Neural progenitor cell (in vitro differentiated cells): ENCODE measurements at regions not wholly inside any gene's neighbourhood (a gene's known extent, or its start where the extent isn't known, plus 50 kb on each side); places are given as distances from the start of the nearest gene placed in this dataset.
"Not testable (repeated sequence)": the region's sequence is repeated elsewhere in the genome, so short reads cannot be mapped to it uniquely, and the experiment has no call there.

Experiments
- DNase-seq: peaks from one replicate; pipeline ENCODE4 v3.0.0-alpha.2; 2016; ENCODE audit warnings: low spot score
- H2AFZ ChIP-seq: fragments of 200-600 bp; sonication (generic); replicated peaks from 2 replicates; pipeline ENCODE4 v1.6.1; 2016; ENCODE audit warnings: antibody characterized with exemption
- H3F3A ChIP-seq: fragments of 200-600 bp; sonication (generic); 2 replicates; pipeline ENCODE4 v1.6.1; 2016; ENCODE audit warnings: antibody characterized with exemption, low read depth
- H3K27ac ChIP-seq: fragments of 200-600 bp; sonication (generic); 2 replicates; pipeline ENCODE4 v1.5.1; 2016; ENCODE audit warnings: mild to moderate bottlenecking
- H3K27me3 ChIP-seq: fragments of 200-600 bp; sonication (generic); 2 replicates; pipeline ENCODE4 v1.6.1; 2016; ENCODE audit warnings: mild to moderate bottlenecking, moderate library complexity
- H3K36me3 ChIP-seq: fragments of 200-600 bp; sonication (generic); 2 replicates; pipeline ENCODE4 v1.5.1; 2016
- H3K4me1 ChIP-seq: fragments of 200-600 bp; sonication (generic); 2 replicates; pipeline ENCODE4 v1.6.1; 2016; ENCODE audit warnings: mixed run types
- H3K4me2 ChIP-seq: fragments of 200-600 bp; sonication (generic); 2 replicates; pipeline ENCODE4 v1.6.1; 2016
- H3K4me3 ChIP-seq: fragments of 200-600 bp; sonication (generic); 2 replicates; pipeline ENCODE4 v1.5.1; 2016
- H3K79me2 ChIP-seq: fragments of 200-600 bp; sonication (generic); 2 replicates; pipeline ENCODE4 v1.6.1; 2016; ENCODE audit warnings: low read depth
- H3K9ac ChIP-seq: fragments of 200-600 bp; sonication (generic); 2 replicates; pipeline ENCODE4 v1.6.1; 2016
- H3K9me3 ChIP-seq: fragments of 200-600 bp; sonication (generic); 2 replicates; pipeline ENCODE4 v1.5.1; 2016; ENCODE audit warnings: low read depth
- H4K20me1 ChIP-seq: fragments of 200-600 bp; sonication (generic); 2 replicates; pipeline ENCODE4 v1.6.1; 2016; ENCODE audit warnings: low read depth
- H3K27ac Mint-ChIP-seq: 3 replicates; pipeline ENCODE4 v1.8.0; 2021; ENCODE audit warnings: mixed read lengths
- H3K27me3 Mint-ChIP-seq: 2 replicates; pipeline ENCODE4 v1.8.0; 2022; ENCODE audit warnings: low read depth, mild to moderate bottlenecking, inconsistent platforms, moderate library complexity, mixed read lengths; ENCODE audit not compliant: insufficient read depth
- H3K36me3 Mint-ChIP-seq: 3 replicates; pipeline ENCODE4 v1.8.0; 2021; ENCODE audit warnings: mixed read lengths
- H3K4me1 Mint-ChIP-seq: 3 replicates; pipeline ENCODE4 v1.8.0; 2021; ENCODE audit warnings: mixed read lengths
- H3K4me3 Mint-ChIP-seq: 3 replicates; pipeline ENCODE4 v1.8.0; 2021; ENCODE audit warnings: mild to moderate bottlenecking, moderate library complexity, mixed read lengths
- H3K9me3 Mint-ChIP-seq: 3 replicates; pipeline ENCODE4 v1.8.0; 2020; ENCODE audit warnings: mixed read lengths
- CTCF ChIP-seq: fragments of 200-600 bp; sonication (generic); IDR thresholded peaks from 2 replicates; pipeline ENCODE4 v1.5.1; 2017; ENCODE audit warnings: antibody characterized with exemption, mild to moderate bottlenecking
- EZH2 ChIP-seq: fragments of 200-600 bp; sonication (generic); IDR thresholded peaks from 2 replicates; pipeline ENCODE4 v1.6.1; 2017; ENCODE audit warnings: antibody characterized with exemption, mild to moderate bottlenecking, moderate library complexity
- EZH2phosphoT487 ChIP-seq: fragments of 200-600 bp; sonication (generic); IDR thresholded peaks from 2 replicates; pipeline ENCODE4 v1.6.1; 2017; ENCODE audit warnings: antibody characterized with exemption

DNA sequence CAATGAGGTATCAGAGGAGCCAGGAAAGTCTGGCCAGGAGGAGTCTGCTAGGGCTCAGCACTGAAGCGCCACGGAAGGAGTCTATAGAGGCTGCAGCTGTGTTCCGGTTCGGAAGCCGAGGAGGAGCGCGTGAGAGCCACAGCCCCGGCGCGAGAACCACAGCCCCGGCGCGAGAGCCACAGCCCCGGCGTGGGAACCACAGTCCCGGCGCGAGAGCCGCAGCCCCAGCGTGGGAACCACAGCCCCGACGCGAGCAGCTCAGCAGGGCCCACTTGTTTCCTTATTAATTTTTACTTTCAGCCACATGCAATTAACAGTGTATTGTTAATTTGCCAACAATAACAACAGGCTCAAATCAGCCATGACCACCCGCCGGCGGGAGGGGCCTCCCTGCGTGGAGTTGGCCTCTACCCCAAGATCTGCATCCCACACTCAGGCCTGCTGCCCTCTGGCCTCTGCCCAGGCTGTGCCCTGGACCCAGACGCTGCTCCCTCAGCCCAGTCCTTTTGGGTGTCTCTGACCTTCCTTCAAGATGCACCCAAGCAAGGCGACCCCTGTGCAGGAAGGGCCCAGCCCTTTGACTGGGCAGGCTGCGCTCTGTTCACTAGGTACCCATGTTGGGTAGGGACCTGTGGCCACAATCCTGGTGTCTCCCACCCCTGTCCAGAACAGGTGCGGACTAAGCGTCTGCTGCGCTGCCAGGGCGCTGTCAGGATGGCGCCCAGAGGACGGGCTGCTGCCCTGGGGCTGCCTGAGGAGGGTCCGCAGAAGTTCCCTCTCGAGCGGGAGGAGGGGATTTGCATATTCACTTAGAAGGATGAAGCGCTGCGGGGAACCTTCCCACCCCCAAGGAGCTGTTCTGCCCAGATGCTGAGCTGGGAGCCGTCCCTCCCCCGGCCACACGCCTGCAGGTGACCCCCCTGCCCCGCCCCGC lies 113.8 kb downstream of the ADRA2C start:
- H3K9ac ChIP-seq = no peak overlapping the region
- H3K4me1 Mint-ChIP-seq = peaks cover 5% of the 10 kb centered on the region
- H3K27me3 ChIP-seq = peaks cover 55% of the 10 kb centered on the region
- peak overlapping the region; percentile 58 for H2AFZ ChIP-seq
- TF ChIP-seq EZH2 = no peak
- no peak for TF ChIP-seq EZH2phosphoT487
- TF ChIP-seq CTCF = no peak
- peaks cover 6% of the 10 kb centered on the region for H3K4me1 ChIP-seq
- no peaks in the 10 kb centered on the region for H3K36me3 Mint-ChIP-seq
- peak overlapping the region; percentile 43 for H3K4me3 ChIP-seq
- H3K27me3 Mint-ChIP-seq = peaks cover 24% of the 10 kb centered on the region
- no peaks in the 10 kb centered on the region for H4K20me1 ChIP-seq
- no peaks in the 10 kb centered on the region for H3F3A ChIP-seq
- H3K4me2 ChIP-seq = peak overlapping the region; percentile 80
- DNase-seq = no peak
- no peak overlapping the region for H3K4me3 Mint-ChIP-seq
- H3K79me2 ChIP-seq = no peaks in the 10 kb centered on the region
- no peak overlapping the region for H3K27ac Mint-ChIP-seq
- H3K27ac ChIP-seq = no peak overlapping the region
- no peaks in the 10 kb centered on the region for H3K9me3 ChIP-seq
- peaks cover 23% of the 10 kb centered on the region for H3K9me3 Mint-ChIP-seq
- no peaks in the 10 kb centered on the region for H3K36me3 ChIP-seq

- Histone ChIP-seq H3K9ac (no peak overlapping the region), H3K36me3 (no peaks in the 10 kb centered on the region), H3K4me2 (peak overlapping the region; percentile 80), H3K79me2 (no peaks in the 10 kb centered on the region), H3K27ac (no peak overlapping the region), H2AFZ (peak overlapping the region; percentile 58), H3K9me3 (no peaks in the 10 kb centered on the region), H4K20me1 (no peaks in the 10 kb centered on the region), H3K27me3 (peaks cover 47% of the 10 kb centered on the region), H3K4me3 (peak overlapping the region; percentile 43), H3F3A (no peaks in the 10 kb centered on the region), H3K4me1 (peaks cover 6% of the 10 kb centered on the region)
- Mint-ChIP-seq H3K4me1 (peaks cover 5% of the 10 kb centered on the region), H3K27me3 (peaks cover 18% of the 10 kb centered on the region), H3K9me3 (peaks cover 23% of the 10 kb centered on the region), H3K36me3 (no peaks in the 10 kb centered on the region), H3K27ac (no peak overlapping the region), H3K4me3 (no peak overlapping the region)
- DNase-seq = peak; percentile 93
- TF ChIP-seq EZH2phosphoT487 (no peak), CTCF (peak; percentile 95), EZH2 (no peak)
Measured at GRCh38 chr4:3880615-3881120, 114.5 kb downstream of the ADRA2C start.

- not testable (repeated sequence) for H3F3A ChIP-seq, H3K4me1 ChIP-seq, H3K4me3 Mint-ChIP-seq, H3K79me2 ChIP-seq, H3K36me3 ChIP-seq, H2AFZ ChIP-seq, H3K9ac ChIP-seq, H3K4me1 Mint-ChIP-seq, H3K27ac Mint-ChIP-seq, H4K20me1 ChIP-seq, H3K36me3 Mint-ChIP-seq, DNase-seq, H3K4me3 ChIP-seq, H3K4me2 ChIP-seq, H3K9me3 ChIP-seq, H3K27ac ChIP-seq
- Mint-ChIP-seq H3K27me3 (peaks cover 14% of the 10 kb centered on the region), H3K9me3 (peaks cover 15% of the 10 kb centered on the region)
- H3K27me3 ChIP-seq = peaks cover 35% of the 10 kb centered on the region
Measured at GRCh38 chr4:3882316-3882885, 116.2 kb downstream of the ADRA2C start.

DNA sequence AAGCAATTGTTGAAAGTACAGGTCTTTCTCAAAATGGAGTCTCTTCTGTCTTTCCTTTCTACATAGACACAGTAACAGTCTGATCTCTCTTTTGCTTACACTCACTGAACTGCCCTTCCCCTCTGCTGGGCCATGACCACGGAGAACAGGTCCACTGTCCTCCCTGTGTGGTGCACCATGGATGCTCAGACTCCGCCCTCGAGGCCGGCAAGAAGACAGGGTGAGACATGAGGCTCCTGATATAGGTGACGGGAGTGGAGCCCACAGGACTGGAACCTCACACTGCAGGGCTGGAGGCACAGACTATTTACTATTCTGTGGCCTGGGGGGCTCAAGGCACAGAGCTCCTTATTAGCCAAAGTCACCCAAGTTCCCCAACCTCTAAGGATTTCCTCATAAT lies 118.1 kb downstream of the ADRA2C start:
- H3K4me1 ChIP-seq, H3K4me2 ChIP-seq, H3K27ac Mint-ChIP-seq, H3K9ac ChIP-seq, H3K4me3 Mint-ChIP-seq, H2AFZ ChIP-seq, H3K9me3 ChIP-seq, H4K20me1 ChIP-seq, H3K79me2 ChIP-seq, H3K27me3 Mint-ChIP-seq, H3K36me3 Mint-ChIP-seq, H3K9me3 Mint-ChIP-seq, H3F3A ChIP-seq, H3K4me1 Mint-ChIP-seq, H3K36me3 ChIP-seq, H3K4me3 ChIP-seq, H3K27ac ChIP-seq, DNase-seq: not testable (repeated sequence)
- H3K27me3 ChIP-seq = peaks cover 16% of the 10 kb centered on the region
